ENCODE measurements at regions not wholly inside any gene's neighbourhood (a gene's known extent, or its start where the extent isn't known, plus 50 kb on each side); places are given as distances from the start of the nearest gene placed in this dataset.

GRCh38 chr3:130243808-130244207 lies 101.7 kb upstream of the COL6A5 start:
- no peak for TF ChIP-seq CTCF (conservative IDR thresholded peaks at IDR 0.05; ENCODE audit: low read depth in 2 of 2)
- TF ChIP-seq REST (IDR thresholded peaks at IDR 0.05; ENCODE audit: unreplicated experiment), result no peak
- no peak for TF ChIP-seq POLR2AphosphoS5 (IDR thresholded peaks at IDR 0.05; ENCODE audit: low read depth)
- TF ChIP-seq EZH2phosphoT487 (IDR thresholded peaks at IDR 0.05; ENCODE audit: unreplicated experiment), result no peak
- no peak for TF ChIP-seq EZH2 (IDR thresholded peaks at IDR 0.05; ENCODE audit: low read depth, unreplicated experiment)
- TF ChIP-seq ZNF114 (CRISPR knock-in tag; IDR thresholded peaks at IDR 0.05), result no peak
- TF ChIP-seq STAT1 (IDR thresholded peaks at IDR 0.05; ENCODE audit: unreplicated experiment), result no peak
- TF ChIP-seq CREB1 (CRISPR knock-in tag; IDR thresholded peaks at IDR 0.05; ENCODE audit: low read depth), result no peak
- TF ChIP-seq ZNF331 (CRISPR knock-in tag; IDR thresholded peaks at IDR 0.05; ENCODE audit: low read depth), result no peak
- no peak for TF ChIP-seq JUNB (IDR thresholded peaks at IDR 0.05; ENCODE audit: unreplicated experiment)
- TF ChIP-seq ZNF462 (CRISPR knock-in tag; IDR thresholded peaks at IDR 0.05), result no peak
- no peak for TF ChIP-seq ETS1 (IDR thresholded peaks at IDR 0.05)
- no peak for TF ChIP-seq NANOG (IDR thresholded peaks at IDR 0.05; ENCODE audit: borderline replicate concordance)

Measured in GM23338 (cell line).